Stimulated activated CD4-positive, alpha-beta T cell treated with anti-CD3 and anti-CD28 coated beads, Interleukin-1b, Interleukin-23, amount 100 ng/mL, for 48 hours (primary cell): ENCODE measurements at regions not wholly inside any gene's neighbourhood (a gene's known extent, or its start where the extent isn't known, plus 50 kb on each side); places are given as distances from the start of the nearest gene placed in this dataset.

Experiments used
- DNase-seq: peaks from one replicate; pipeline ENCODE4 v3.0.0-alpha.2; 2020

DNA sequence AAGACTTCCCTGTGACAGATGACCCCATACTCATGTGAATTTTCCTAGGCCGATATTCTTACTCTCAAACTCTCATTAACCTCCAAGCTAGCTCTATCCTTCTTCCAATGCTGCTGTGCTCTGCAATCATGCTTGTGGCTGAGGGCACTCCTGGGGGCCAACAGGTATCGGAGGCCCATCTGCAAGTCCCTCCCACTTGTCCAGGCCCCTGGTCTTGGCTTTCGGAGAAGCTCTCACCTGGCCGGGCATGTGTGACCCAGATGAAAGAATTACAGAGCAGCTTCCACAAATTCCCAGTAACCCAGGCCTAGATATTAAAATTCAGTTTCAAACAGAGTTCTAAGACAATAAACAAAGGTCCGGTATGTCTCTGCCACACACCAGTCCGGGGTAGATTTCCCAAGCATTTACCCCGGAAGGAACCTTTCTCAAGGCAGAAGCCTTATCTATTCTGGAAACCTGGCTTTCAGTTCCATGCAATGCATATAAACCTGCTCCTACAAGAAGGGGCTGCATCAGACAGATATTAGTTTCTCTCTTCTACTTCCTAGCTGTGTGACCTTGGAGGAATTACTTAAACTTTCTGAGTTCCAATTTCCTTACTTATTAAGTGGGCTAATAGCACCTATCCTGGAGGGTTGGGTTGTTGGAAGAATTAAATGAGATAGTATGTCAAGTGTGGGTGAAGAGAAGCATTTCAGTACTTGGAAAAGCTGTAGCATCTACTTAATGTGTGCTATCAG, 270.8 kb downstream of the PTTG2 start:
- DNase-seq: no peak

- DNase-seq: no peak
Measured at GRCh38 chr4:38231626-38232025, 271.4 kb downstream of the PTTG2 start.

DNA sequence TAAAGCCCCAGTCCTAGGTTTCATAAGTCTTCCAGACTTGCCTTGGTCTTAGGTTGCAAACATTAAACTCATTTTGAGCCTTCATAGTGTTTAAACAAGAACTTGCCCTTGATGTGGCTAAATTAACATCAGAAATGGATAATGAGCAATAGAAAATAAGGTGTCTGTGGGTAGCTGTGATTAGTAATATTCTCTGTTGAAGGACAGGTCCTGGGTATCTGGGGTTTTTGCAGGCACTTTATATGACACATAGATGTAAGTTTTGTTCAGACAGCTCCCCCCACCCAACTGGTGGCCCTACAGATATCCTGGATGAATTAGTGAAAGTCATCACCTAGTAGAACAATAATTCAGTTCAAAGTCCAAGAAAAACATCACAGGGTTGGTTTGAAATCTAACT, 272.5 kb downstream of the PTTG2 start:
- no peak for DNase-seq

DNA sequence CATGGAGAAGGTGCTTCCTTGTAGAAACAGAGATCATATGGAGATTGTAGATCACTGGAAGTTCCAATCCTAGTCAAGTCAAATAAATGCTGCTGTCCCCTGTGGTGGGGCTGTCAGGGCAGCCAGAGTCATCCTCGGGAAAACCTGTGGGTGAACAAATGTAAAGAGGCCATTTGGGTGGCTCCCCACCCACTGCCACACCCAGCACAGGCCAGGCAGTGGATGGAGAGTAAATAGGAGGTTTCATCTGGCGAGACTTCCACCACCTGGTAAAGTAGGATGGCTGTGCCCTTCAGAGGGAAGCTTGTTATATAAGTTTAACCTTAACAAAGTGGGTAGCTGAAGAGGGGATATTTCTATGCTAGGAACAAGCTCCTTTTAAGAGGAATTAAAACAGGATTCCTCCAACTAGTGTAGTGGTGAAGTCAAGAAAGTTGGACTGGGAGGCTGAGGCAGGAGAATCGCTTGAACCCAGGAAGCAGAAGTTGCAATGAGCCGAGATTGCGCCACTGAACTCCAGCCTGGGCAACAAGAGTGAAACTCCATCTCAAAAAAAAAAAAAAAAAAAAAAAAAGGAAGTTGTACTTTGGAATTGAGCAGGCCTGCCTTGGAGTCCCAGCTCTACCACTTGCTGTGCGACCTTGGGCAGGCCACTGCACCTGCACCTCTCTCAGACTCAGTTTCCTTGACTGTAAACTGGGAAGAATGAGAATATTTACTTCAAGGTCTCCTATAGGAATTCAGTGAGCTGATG, 273.7 kb downstream of the PTTG2 start:
- DNase-seq: no peak

GRCh38 chr4:38235354-38235753, 275.2 kb downstream of the PTTG2 start:
- DNase-seq: no peak

- DNase-seq: no peak
Measured at GRCh38 chr4:38236003-38236402, 275.8 kb downstream of the PTTG2 start.

GRCh38 chr4:38236503-38236902, 276.3 kb downstream of the PTTG2 start:
- DNase-seq: no peak

- no peak for DNase-seq
Measured at GRCh38 chr4:38237139-38237538, 276.9 kb downstream of the PTTG2 start.

DNA sequence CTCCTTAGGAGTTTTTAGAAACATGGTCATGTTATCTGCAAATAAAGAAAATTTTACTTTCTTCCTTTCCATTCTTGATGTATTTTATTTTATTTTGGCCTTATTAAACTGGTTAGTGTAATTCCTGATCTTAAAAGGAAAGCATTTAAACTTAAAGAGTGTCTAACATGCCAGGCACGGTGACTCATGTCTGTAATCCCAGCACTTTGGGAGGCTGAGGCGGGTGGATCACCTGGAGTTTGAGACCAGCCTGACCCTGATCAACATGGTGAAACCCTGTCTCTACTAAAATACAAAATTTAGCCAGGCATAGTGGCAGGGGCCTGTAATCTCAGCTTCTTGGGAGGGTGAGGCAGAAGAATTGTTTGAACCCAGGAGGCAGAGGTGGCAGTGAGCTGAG, 281.3 kb downstream of the PTTG2 start:
- no peak for DNase-seq

DNA sequence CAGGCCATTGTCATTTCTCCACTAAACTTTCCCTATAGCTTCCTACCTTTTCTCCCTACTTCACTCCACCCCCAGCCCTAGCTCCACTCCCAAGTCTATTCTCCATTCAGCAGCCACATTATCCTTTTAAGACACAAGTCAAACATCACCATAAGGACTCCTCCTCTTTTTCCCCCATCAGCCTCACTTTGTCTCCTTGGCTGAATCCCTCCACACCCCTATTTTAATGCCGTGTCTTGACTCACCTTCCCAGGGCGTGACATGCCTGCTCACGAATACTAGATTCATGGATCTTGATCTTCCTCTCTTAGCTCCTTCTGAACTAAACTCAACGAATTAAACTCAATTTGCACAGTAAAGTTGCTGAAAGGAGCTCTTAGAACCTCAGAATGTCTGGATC, 281.9 kb downstream of the PTTG2 start:
- DNase-seq: no peak

GRCh38 chr4:38242822-38243387, 282.7 kb downstream of the PTTG2 start:
- no peak for DNase-seq

DNA sequence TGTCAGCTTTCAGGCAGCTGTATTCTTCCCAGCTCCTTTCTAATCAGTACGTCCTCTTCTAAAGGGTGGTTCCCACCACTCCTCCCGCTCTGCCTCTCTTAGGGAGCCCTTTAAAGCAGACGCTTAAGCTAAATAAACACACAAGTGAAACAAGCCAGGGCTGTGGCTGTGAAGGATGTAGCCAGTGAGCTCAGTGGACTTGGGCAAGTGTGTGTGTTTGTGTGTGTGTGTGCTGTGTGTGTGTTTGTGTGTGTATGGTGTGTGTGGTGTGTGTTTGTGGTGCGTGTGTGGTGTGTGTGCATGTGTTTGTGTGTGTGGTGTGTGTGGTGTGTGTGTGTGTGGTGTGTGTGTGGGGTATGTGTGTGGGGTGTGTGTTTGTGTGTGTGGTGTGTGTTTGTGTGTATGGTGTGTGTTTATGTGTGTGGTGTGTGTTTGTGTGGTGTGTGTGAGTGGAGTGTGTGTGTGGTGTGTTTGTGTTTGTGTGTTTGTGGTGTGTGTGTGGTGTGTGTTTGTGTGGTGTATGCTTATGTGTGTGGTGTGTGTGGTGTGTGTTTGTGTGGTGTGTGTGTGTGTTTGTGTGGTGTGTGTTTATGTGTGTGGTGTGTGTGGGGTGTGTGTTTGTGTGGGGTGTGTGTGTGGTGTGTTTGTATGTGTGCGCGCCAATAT, 283.3 kb downstream of the PTTG2 start:
- no peak for DNase-seq

GRCh38 chr4:38254825-38255224, 294.6 kb downstream of the PTTG2 start:
- no peak for DNase-seq

- no peak for DNase-seq
Measured at GRCh38 chr4:38255572-38255971, 295.4 kb downstream of the PTTG2 start.

DNA sequence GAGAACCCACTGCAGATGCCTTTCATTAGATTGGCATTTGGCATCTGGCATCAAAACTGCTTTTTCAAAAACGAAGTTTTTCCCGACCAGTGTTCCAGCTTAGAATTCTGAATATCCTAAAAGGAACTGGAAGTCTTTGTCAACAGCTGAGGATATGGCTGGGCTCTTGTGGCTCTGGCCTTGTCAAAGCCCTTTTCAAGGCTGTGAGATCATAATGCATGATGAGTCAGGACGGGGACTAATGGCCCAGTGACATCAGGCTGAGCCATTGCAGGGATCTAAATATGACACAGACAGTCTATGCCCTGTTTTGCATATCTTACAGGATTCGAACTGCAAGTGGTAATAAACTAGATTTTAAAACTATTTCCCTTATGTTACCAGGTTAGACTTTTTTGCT, 306.4 kb downstream of the PTTG2 start:
- peak; percentile 38 for DNase-seq

- DNase-seq: no peak
Measured at GRCh38 chr4:38268108-38268820, 308.1 kb downstream of the PTTG2 start.

DNA sequence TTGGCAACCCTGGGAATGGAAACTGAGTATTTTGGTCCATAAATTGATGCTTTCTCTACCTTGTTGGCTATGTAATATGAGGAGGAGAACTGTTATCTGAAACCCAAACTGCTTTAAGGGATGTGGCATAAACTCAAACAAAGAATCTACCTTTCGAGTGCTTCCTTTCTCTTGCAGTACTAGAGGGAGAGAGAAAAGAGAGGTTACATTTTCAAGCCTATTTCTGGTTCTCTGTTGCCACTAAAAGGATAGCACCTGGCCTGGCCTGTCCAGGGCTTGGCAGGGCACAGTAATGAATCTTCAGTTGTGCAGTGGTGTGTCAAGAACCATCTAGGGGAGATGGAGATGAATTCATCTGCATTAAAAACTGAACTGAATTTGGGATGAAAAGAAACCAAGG, 308.6 kb downstream of the PTTG2 start:
- no peak for DNase-seq

DNA sequence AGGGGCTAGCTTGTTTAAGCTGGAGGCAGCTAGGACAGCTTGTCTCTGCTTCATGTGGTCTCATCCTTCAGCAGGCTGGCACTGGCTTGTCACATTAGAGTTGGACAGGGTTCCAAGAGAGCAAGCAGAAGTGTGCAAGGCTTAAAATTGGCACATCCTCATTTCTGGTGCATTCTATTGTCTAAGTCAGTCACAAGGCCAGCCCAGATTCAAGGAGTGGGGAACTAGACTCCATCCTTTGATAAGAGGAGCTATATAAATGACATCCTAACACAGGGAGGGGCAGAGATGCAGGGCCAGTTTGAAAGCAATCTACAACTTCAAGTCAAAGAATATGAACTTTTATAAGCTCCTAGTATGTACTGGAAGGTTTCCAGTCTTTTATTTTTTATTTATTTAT, 313.2 kb downstream of the PTTG2 start:
- DNase-seq: no peak

DNA sequence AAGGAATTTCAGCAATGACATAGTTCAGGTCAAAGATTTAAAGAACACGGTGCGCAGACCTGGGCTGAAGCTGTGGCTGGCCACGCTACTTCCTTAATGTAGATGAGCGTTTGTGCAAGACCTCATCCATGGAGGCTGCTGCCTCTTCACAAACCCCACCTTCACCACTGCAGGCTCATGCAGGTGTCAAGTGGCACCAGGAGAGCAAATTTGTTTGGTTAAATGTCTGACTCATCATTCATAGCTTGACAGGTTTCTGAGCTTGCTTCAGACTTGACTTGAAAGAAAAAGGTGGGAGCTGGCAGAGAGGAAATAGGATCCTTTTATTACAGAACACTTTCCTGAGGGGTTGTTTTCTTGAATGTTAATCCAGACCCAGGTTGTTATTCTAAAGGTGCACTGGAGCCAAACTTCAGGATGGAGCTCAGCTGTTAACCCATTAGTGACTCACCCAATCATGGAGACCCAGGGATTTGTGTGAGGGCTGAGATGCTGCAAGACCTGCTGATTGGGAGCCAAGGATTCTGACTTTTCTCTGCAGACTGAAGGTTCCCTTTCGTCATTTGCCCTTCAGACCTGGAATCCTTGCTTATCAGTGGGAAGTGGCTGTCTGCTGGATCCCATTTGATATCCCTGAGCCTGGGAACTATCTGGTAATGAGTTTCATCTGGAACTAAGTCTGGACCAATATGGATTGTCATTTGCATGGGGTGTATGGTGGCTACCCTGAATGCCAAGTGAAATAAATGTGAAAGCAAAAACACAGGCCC, 315.3 kb downstream of the PTTG2 start:
- no peak for DNase-seq

GRCh38 chr4:38278255-38278654, 318.1 kb downstream of the PTTG2 start:
- DNase-seq: no peak

DNA sequence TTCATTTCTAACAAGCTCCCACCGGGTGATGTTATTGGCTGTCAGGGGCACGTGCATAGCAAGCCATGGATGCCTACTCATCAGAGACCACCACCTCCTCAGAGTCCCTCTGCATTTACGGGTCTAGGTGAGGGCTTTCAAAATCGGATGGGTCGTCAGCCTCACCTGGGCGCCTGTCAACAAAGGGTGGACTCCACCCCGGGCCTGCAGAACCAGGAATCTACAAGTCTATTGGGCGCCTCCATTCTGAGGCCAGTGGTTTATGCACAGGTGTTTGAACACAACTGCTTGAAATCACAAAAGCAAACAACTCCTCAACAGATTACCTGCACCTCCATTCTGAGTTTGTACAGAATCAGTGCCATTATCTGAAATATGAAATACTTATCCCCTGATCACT, 318.9 kb downstream of the PTTG2 start:
- no peak for DNase-seq

DNA sequence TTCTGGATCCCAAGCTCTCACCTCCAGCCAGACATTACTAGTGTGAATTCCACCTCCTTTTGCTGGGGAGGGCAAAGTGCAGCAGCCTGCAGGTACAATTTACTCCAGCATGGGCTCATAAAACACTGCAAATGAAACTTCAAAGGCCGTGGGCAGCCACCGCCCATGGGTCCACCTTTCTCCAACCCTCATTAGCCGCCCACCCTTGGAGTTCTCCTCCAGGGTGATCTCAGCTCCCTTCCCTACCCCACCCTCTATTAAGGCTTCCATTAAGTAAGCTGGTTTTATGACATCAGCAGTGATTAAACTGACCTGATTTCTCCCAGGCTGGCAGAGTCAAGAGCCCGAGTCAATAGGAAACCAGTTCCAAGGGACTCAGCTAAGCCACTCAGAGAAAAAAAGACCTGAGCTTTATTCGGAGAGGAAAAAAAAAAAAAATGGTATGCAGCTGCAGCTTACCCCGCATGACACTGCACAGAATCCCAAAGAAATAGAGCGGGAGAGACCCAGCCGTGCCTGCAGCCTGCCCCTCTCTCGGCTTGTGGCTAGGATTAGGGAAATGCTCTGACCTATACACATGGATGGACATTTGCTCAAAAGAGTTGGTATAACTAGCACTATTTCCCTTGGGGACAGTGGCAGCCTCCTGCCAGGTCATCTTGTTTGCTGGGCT, 319.6 kb downstream of the PTTG2 start:
- no peak for DNase-seq
